ENCODE measurements at regions not wholly inside any gene's neighbourhood (a gene's known extent, or its start where the extent isn't known, plus 50 kb on each side); places are given as distances from the start of the nearest gene placed in this dataset.

DNA sequence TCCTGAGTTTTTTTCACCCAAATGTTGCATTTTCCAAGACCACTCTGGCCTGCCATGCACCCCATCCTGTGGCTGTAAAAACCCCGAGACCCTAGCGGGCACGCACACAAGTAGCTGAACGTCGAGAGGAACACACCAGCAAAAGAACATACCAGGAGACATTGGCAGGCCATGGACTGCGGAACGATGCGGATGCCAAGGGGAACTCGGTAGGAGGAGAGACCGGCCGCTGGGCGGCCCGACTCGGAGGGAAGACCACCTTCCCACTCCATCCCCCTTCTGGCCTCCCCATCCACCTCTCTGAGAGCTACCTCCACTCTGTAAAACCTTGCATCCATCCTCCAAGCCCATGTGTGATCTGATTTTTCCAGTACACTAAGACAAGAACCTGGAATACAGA is 105.5 kb upstream of the CELF4 start:
- POLR2A ChIA-PET (ENCODE audit: partially characterized antibody): no interaction called here
- no peak overlapping the region for H3K4me3 Mint-ChIP-seq

DNA sequence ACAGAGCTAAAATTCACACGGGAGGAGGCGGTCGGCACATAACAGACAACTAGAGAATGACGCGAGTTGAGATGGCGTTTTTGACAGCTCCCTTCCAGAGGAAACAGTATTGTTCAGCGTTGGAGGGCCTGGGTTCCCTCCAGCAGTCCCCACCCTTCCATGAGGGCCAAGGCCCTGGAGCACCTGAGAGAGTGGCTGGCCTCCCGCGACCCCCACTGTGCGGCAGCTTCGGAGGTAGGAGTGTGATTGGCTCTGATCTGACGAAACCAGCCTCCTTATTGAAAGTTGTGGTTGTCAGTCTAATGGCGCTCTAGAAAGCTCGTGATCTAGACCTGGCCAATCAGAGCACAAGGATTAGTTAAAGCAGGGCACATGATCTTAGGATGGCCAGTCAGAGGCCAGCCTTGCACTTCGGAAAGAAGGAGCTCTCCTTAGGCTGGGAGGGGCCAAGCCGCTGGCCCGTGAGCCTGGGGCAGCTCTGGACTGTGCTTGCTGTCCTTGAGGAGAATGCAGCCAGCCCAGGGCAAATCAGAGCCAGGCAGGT is 104.5 kb upstream of the CELF4 start:
- Histone ChIP-seq H3K4me1 (ENCODE audit: insufficient read depth, low read length) (no peaks in the 10 kb centered on the region), H3K27me3 (ENCODE audit: insufficient read depth, low read length) (no peaks in the 10 kb centered on the region), H3K4me3 (ENCODE audit: low read length in 2 of 2) (no peak overlapping the region), H3K9me3 (ENCODE audit: control insufficient read depth in 1 of 2, low read length in 2 of 2) (no peaks in the 10 kb centered on the region), H3K27ac (ENCODE audit: low read depth, low read length) (no peak overlapping the region), H3K36me3 (ENCODE audit: insufficient read depth, low read length) (no peaks in the 10 kb centered on the region)
- Mint-ChIP-seq H3K36me3 (no peaks in the 10 kb centered on the region), H3K27ac (no peak overlapping the region), H3K4me1 (no peaks in the 10 kb centered on the region), H3K4me3 (no peak overlapping the region), H3K27me3 (no peaks in the 10 kb centered on the region), H3K9me3 (peaks cover 0 to 8% (median under 1%) of the 10 kb centered on the region in 8 donors)
- DNase-seq: no peak
- ChIA-PET CTCF (ENCODE audit: partially characterized antibody) (no interaction called here), POLR2A (ENCODE audit: partially characterized antibody) (no interaction called here)
- intact Hi-C loops (cut with micrococcal nuclease): no loop called here

More for the DNA sequence above, 105.5 kb upstream of the CELF4 start:
- H3K36me3 Mint-ChIP-seq: no peaks in the 10 kb centered on the region
- intact Hi-C loops (cut with micrococcal nuclease): no loop called here
- H3K9me3 Mint-ChIP-seq: peaks cover 0 to 13% (median 2%) of the 10 kb centered on the region in 8 donors
- H3K27ac ChIP-seq (ENCODE audit: low read depth, low read length): no peak overlapping the region
- no peaks in the 10 kb centered on the region for H3K36me3 ChIP-seq (ENCODE audit: insufficient read depth, low read length)
- CTCF ChIA-PET (ENCODE audit: partially characterized antibody): no interaction called here
- no peaks in the 10 kb centered on the region for H3K27me3 ChIP-seq (ENCODE audit: insufficient read depth, low read length)
- no peak overlapping the region for H3K4me3 ChIP-seq (ENCODE audit: low read length in 2 of 2)
- no peak for DNase-seq
- no peaks in the 10 kb centered on the region for H3K9me3 ChIP-seq (ENCODE audit: control insufficient read depth in 1 of 2, low read length in 2 of 2)
- H3K4me1 ChIP-seq (ENCODE audit: insufficient read depth, low read length): no peaks in the 10 kb centered on the region
- H3K27me3 Mint-ChIP-seq: no peaks in the 10 kb centered on the region
- no peak overlapping the region for H3K27ac Mint-ChIP-seq
- no peaks in the 10 kb centered on the region for H3K4me1 Mint-ChIP-seq

DNA sequence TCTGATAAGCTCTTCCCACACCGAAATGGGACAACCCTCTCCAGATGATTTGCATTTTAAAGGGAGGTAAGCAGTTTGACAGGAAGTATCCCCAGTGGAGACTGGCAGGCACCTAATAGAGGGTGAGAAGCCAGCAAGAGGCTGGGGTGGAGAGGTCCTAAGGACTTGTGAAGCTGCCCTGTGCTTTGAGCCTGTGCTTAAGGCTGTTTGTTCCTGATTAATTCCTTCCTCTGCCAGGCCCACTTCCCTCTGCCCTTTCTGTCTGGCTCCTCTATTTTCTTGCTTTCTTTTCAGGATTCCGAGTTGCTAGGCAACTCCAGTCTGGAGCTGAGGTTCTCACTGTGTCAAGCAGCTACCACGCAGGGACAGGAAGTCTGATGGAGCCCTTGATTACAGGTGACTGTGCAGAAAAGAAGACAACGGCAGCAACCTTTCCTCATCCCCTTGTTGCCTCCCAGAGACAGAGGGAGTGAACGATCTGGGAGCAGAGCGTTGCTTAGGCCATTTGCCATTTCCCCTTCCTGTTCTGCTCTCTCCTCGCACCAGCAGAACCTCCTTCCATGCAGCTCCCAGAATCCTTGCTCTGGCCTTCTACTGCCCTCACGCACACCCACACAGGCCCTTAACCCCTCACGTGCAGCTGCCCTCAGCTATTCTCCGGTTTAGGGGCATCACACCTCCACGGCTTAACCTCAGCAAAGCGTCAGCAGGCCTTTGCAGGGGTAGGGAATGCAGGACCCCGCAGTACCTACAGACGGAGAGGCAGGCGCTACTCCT is 103.6 kb upstream of the CELF4 start:
- POLR2A ChIA-PET (ENCODE audit: partially characterized antibody): no interaction called here
- no peak overlapping the region for H3K27ac ChIP-seq (ENCODE audit: low read depth, low read length)

GRCh38 chr18:37667836-37668235 is 102.2 kb upstream of the CELF4 start:
- CTCF ChIA-PET (ENCODE audit: partially characterized antibody): no interaction called here
- Mint-ChIP-seq H3K9me3 (peaks cover 0 to 3% (median 0%) of the 10 kb centered on the region in 8 donors), H3K4me3 (no peak overlapping the region), H3K4me1 (no peaks in the 10 kb centered on the region), H3K27ac (no peak overlapping the region), H3K27me3 (no peaks in the 10 kb centered on the region), H3K36me3 (no peaks in the 10 kb centered on the region)
- no peak overlapping the region for H3K27ac ChIP-seq (ENCODE audit: low read depth, low read length)
- H3K27me3 ChIP-seq (ENCODE audit: insufficient read depth, low read length): no peaks in the 10 kb centered on the region
- H3K4me1 ChIP-seq (ENCODE audit: insufficient read depth, low read length): no peaks in the 10 kb centered on the region
- H3K36me3 ChIP-seq (ENCODE audit: insufficient read depth, low read length): no peaks in the 10 kb centered on the region
- H3K9me3 ChIP-seq (ENCODE audit: control insufficient read depth in 1 of 2, low read length in 2 of 2): no peaks in the 10 kb centered on the region
- no peak overlapping the region for H3K4me3 ChIP-seq (ENCODE audit: low read length in 2 of 2)
- DNase-seq: no peak
- POLR2A ChIA-PET (ENCODE audit: partially characterized antibody): no interaction called here
- intact Hi-C loops (cut with micrococcal nuclease): no loop called here

More for the DNA sequence above, 103.6 kb upstream of the CELF4 start:
- Histone ChIP-seq H3K4me3 (ENCODE audit: low read length in 2 of 2) (no peak overlapping the region), H3K36me3 (ENCODE audit: insufficient read depth, low read length) (no peaks in the 10 kb centered on the region), H3K27me3 (ENCODE audit: insufficient read depth, low read length) (no peaks in the 10 kb centered on the region), H3K4me1 (ENCODE audit: insufficient read depth, low read length) (no peaks in the 10 kb centered on the region), H3K9me3 (ENCODE audit: control insufficient read depth in 1 of 2, low read length in 2 of 2) (no peaks in the 10 kb centered on the region)
- Mint-ChIP-seq H3K27me3 (no peaks in the 10 kb centered on the region), H3K27ac (no peak overlapping the region), H3K4me3 (no peak overlapping the region), H3K4me1 (no peaks in the 10 kb centered on the region), H3K9me3 (peaks cover 0 to 7% (median 0%) of the 10 kb centered on the region in 8 donors), H3K36me3 (no peaks in the 10 kb centered on the region)
- intact Hi-C loops (cut with micrococcal nuclease): no loop called here
- DNase-seq: no peak
- CTCF ChIA-PET (ENCODE audit: partially characterized antibody): no interaction called here

DNA sequence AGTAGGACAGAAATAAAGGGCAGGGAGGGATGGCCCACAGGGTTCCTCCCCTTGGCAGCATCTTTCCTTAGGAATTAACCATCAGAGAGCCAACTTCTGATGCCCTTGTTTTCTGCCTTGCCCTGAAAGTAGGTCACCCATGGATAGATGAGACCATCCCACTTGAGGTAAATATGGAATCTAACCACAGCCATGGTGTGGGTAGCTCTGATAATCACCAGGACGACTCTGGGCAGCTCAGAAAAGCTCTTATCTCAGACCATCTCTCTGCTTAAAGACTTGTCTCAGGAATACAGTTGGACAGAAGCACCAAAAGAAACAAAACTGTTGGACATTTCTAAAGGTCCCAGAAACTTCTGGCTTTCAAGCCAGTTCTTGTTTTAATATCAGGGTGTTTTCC is 101.4 kb upstream of the CELF4 start:
- ChIA-PET POLR2A (ENCODE audit: partially characterized antibody) (no interaction called here), CTCF (ENCODE audit: partially characterized antibody) (no interaction called here)
- no peak for DNase-seq
- Histone ChIP-seq H3K9me3 (ENCODE audit: control insufficient read depth in 1 of 2, low read length in 2 of 2) (no peaks in the 10 kb centered on the region), H3K4me3 (ENCODE audit: low read length in 2 of 2) (no peak overlapping the region), H3K27me3 (ENCODE audit: insufficient read depth, low read length) (no peaks in the 10 kb centered on the region), H3K36me3 (ENCODE audit: insufficient read depth, low read length) (no peaks in the 10 kb centered on the region), H3K27ac (ENCODE audit: low read depth, low read length) (no peak overlapping the region), H3K4me1 (ENCODE audit: insufficient read depth, low read length) (no peaks in the 10 kb centered on the region)
- Mint-ChIP-seq H3K36me3 (no peaks in the 10 kb centered on the region), H3K27me3 (no peaks in the 10 kb centered on the region), H3K9me3 (peaks cover 0 to 3% (median 0%) of the 10 kb centered on the region in 8 donors), H3K27ac (no peak overlapping the region), H3K4me3 (no peak overlapping the region), H3K4me1 (no peaks in the 10 kb centered on the region)
- intact Hi-C loops (cut with micrococcal nuclease): no loop called here

- H3K27me3 Mint-ChIP-seq: no peaks in the 10 kb centered on the region
- H3K36me3 Mint-ChIP-seq: no peaks in the 10 kb centered on the region
- DNase-seq: no peak
- H3K27ac ChIP-seq (ENCODE audit: low read depth, low read length): no peak overlapping the region
- ChIA-PET POLR2A (ENCODE audit: partially characterized antibody) (no interaction called here), CTCF (ENCODE audit: partially characterized antibody) (no interaction called here)
- H3K9me3 ChIP-seq (ENCODE audit: control insufficient read depth in 1 of 2, low read length in 2 of 2): no peaks in the 10 kb centered on the region
- H3K27ac Mint-ChIP-seq: no peak overlapping the region
- no peaks in the 10 kb centered on the region for H3K4me1 ChIP-seq (ENCODE audit: insufficient read depth, low read length)
- no peak overlapping the region for H3K4me3 Mint-ChIP-seq
- peaks cover 0 to 3% (median 0%) of the 10 kb centered on the region in 8 donors for H3K9me3 Mint-ChIP-seq
- no peaks in the 10 kb centered on the region for H3K27me3 ChIP-seq (ENCODE audit: insufficient read depth, low read length)
- intact Hi-C loops (cut with micrococcal nuclease): no loop called here
- H3K4me1 Mint-ChIP-seq: no peaks in the 10 kb centered on the region
- no peaks in the 10 kb centered on the region for H3K36me3 ChIP-seq (ENCODE audit: insufficient read depth, low read length)
- no peak overlapping the region for H3K4me3 ChIP-seq (ENCODE audit: low read length in 2 of 2)
Measured at GRCh38 chr18:37666451-37666850, 100.9 kb upstream of the CELF4 start.

DNA sequence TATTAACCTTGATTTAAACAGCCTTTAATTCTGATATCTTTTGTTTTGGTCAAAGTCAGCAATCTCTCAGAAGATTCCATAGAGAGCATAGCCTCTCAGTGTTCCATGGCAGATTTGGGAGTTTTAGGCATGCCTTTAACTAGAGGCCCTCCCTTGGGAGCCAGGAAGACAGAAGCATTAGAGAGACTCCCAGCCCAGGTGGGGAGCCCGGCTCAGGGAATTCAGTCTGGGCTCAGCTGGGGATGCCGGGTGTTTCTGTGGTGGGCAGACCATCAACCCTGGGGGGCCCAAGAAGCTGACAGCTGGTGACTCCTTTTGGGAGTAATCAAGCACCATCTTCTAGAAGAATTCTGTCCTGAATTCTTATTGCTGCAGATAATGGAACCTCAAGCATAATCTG is 99.7 kb upstream of the CELF4 start:
- Mint-ChIP-seq H3K36me3 (no peaks in the 10 kb centered on the region), H3K4me1 (no peaks in the 10 kb centered on the region), H3K4me3 (no peak overlapping the region), H3K27me3 (no peaks in the 10 kb centered on the region), H3K27ac (no peak overlapping the region), H3K9me3 (no peaks in the 10 kb centered on the region)
- Histone ChIP-seq H3K36me3 (ENCODE audit: insufficient read depth, low read length) (no peaks in the 10 kb centered on the region), H3K27ac (ENCODE audit: low read depth, low read length) (no peak overlapping the region), H3K4me3 (ENCODE audit: low read length in 2 of 2) (no peak overlapping the region), H3K9me3 (ENCODE audit: control insufficient read depth in 1 of 2, low read length in 2 of 2) (no peaks in the 10 kb centered on the region), H3K4me1 (ENCODE audit: insufficient read depth, low read length) (no peaks in the 10 kb centered on the region), H3K27me3 (ENCODE audit: insufficient read depth, low read length) (no peaks in the 10 kb centered on the region)
- DNase-seq: no peak
- ChIA-PET CTCF (ENCODE audit: partially characterized antibody) (no interaction called here), POLR2A (ENCODE audit: partially characterized antibody) (no interaction called here)
- intact Hi-C loops (cut with micrococcal nuclease): no loop called here

Data from CD4-positive, alpha-beta memory T cell (primary cell).